Femur (tissue), 1 donor: ENCODE measurements at regions not wholly inside any gene's neighbourhood (a gene's known extent, or its start where the extent isn't known, plus 50 kb on each side); places are given as distances from the start of the nearest gene placed in this dataset.
A peak's percentile ranks its signal among the peaks of the same experiment; 100 is the strongest.
"Not testable (repeated sequence)": the region's sequence is repeated elsewhere in the genome, so short reads cannot be mapped to it uniquely, and the experiment has no call there.

Experiments used
- DNase-seq: peaks from one replicate; pipeline ENCODE4 v3.0.0-alpha.2; 2017

- DNase-seq, result no peak
Measured at GRCh38 chr11:112516755-112517154, 256.1 kb upstream of the PLET1 start.

- DNase-seq, result no peak
Measured at GRCh38 chr11:112518371-112518770, 257.7 kb upstream of the PLET1 start.

GRCh38 chr11:112519751-112520150, 259.1 kb upstream of the PLET1 start:
- DNase-seq, result no peak

- no peak for DNase-seq
Measured at GRCh38 chr11:112520354-112520753, 259.7 kb upstream of the PLET1 start.

- no peak for DNase-seq
Measured at GRCh38 chr11:112522536-112522935, 261.9 kb upstream of the PLET1 start.

- no peak for DNase-seq
Measured at GRCh38 chr11:112523031-112523430, 262.4 kb upstream of the PLET1 start.

GRCh38 chr11:112523477-112523876, 262.8 kb upstream of the PLET1 start:
- DNase-seq, result peak; percentile 50

GRCh38 chr11:112523951-112524350, 263.3 kb upstream of the PLET1 start:
- no peak for DNase-seq

- DNase-seq, result no peak
Measured at GRCh38 chr11:112524798-112525197, 264.1 kb upstream of the PLET1 start.

- no peak for DNase-seq
Measured at GRCh38 chr11:112525270-112525669, 264.6 kb upstream of the PLET1 start.

GRCh38 chr11:112525844-112526590, 265.4 kb upstream of the PLET1 start:
- DNase-seq, result no peak

GRCh38 chr11:112526699-112527416, 266.2 kb upstream of the PLET1 start:
- no peak for DNase-seq

GRCh38 chr11:112529071-112529470, 268.4 kb upstream of the PLET1 start:
- no peak for DNase-seq

GRCh38 chr11:112532506-112532905, 271.8 kb upstream of the PLET1 start:
- DNase-seq, result no peak

GRCh38 chr11:112533682-112534081, 273.0 kb upstream of the PLET1 start:
- no peak for DNase-seq

- no peak for DNase-seq
Measured at GRCh38 chr11:112534208-112534607, 273.5 kb upstream of the PLET1 start.

- DNase-seq, result no peak
Measured at GRCh38 chr11:112537026-112537425, 276.4 kb upstream of the PLET1 start.

GRCh38 chr11:112537846-112538330, 277.2 kb upstream of the PLET1 start:
- DNase-seq, result no peak

GRCh38 chr11:112538534-112539280, 278.0 kb upstream of the PLET1 start:
- peak; percentile 44 for DNase-seq

- not testable (repeated sequence) for DNase-seq
Measured at GRCh38 chr11:112539281-112539555, 278.6 kb upstream of the PLET1 start.

- no peak for DNase-seq
Measured at GRCh38 chr11:112539741-112540140, 279.1 kb upstream of the PLET1 start.

- no peak for DNase-seq
Measured at GRCh38 chr11:112540261-112540660, 279.6 kb upstream of the PLET1 start.

GRCh38 chr11:112541140-112542046, 280.7 kb upstream of the PLET1 start:
- DNase-seq, result peak; percentile 52
